ENCODE measurements at regions not wholly inside any gene's neighbourhood (a gene's known extent, or its start where the extent isn't known, plus 50 kb on each side); places are given as distances from the start of the nearest gene placed in this dataset.

DNA sequence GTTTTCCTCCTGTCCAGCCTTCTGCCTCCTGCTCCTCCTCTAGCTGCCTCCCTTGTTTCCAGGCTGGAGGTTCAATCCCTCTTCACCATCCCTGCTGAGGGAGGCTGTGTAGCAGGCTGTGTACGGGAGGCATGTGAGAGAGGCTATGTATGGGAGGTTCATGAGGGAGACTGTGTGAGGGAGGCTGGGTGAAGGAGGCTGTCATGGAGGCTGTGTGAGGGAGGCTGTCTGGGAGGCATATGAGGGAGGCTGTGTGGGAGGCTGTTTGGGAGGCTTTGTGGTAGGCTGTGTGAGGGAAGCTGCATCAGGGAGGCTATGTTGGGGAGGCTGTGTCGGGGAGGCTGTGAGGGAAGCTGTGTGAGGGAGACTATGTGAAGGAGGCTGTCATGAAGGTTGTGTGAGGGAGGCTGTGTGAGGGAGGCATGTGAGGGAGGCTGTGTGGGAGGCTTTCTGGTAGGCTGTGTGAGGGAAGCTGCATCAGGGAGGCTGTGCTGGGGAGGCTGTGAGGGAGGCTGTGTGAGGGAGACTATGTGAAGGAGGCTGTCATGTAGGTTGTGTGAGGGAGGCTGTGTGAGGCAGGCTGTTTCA is 123.7 kb upstream of the RNF32 start:
- Histone ChIP-seq H3K36me3 (ENCODE audit: insufficient read depth, low read length) (no peaks in the 10 kb centered on the region), H3K27ac (ENCODE audit: low read length) (no peak overlapping the region), H3K9me2 (ENCODE audit: insufficient read depth, low read length) (no peaks in the 10 kb centered on the region), H4K20me1 (ENCODE audit: insufficient read depth) (no peaks in the 10 kb centered on the region), H3K4me2 (ENCODE audit: low read length) (no peak overlapping the region), H3K27me3 (ENCODE audit: insufficient read depth, low read depth, low read length) (no peaks in the 10 kb centered on the region), H3K4me3 (ENCODE audit: low read length) (no peak overlapping the region), H2AFZ (ENCODE audit: low read depth, low read length) (no peak overlapping the region), H3F3A (ENCODE audit: insufficient read depth, low read length, poor library complexity, severe bottlenecking) (no peaks in the 10 kb centered on the region), H3K9ac (ENCODE audit: low read length) (no peak overlapping the region), H3K79me2 (replicated peaks; ENCODE audit: insufficient read depth, low read length) (no peaks in the 10 kb centered on the region), H3K9me3 (ENCODE audit: low read length) (no peaks in the 10 kb centered on the region)
- TF ChIP-seq POLR2AphosphoS5 (IDR thresholded peaks at IDR 0.05): no peak
- TF ChIP-seq MXI1 (conservative IDR thresholded peaks at IDR 0.05; ENCODE audit: poor library complexity, severe bottlenecking): no peak
- TF ChIP-seq RAD21 (conservative IDR thresholded peaks at IDR 0.05): no peak
- no peak for TF ChIP-seq EZH2 (IDR thresholded peaks at IDR 0.05; ENCODE audit: borderline replicate concordance, insufficient read depth, low read length, poor library complexity, severe bottlenecking)
- TF ChIP-seq CTCF (IDR thresholded peaks at IDR 0.05; ENCODE audit: poor library complexity, severe bottlenecking): no peak
- no peak for TF ChIP-seq REST (IDR thresholded peaks at IDR 0.05; ENCODE audit: borderline replicate concordance)
- TF ChIP-seq TAF1 (IDR thresholded peaks at IDR 0.05; ENCODE audit: low read depth): no peak
- TF ChIP-seq EP300 (conservative IDR thresholded peaks at IDR 0.05; ENCODE audit: poor library complexity, severe bottlenecking): no peak
- TF ChIP-seq SMC3 (conservative IDR thresholded peaks at IDR 0.05; ENCODE audit: poor library complexity): no peak

DNA sequence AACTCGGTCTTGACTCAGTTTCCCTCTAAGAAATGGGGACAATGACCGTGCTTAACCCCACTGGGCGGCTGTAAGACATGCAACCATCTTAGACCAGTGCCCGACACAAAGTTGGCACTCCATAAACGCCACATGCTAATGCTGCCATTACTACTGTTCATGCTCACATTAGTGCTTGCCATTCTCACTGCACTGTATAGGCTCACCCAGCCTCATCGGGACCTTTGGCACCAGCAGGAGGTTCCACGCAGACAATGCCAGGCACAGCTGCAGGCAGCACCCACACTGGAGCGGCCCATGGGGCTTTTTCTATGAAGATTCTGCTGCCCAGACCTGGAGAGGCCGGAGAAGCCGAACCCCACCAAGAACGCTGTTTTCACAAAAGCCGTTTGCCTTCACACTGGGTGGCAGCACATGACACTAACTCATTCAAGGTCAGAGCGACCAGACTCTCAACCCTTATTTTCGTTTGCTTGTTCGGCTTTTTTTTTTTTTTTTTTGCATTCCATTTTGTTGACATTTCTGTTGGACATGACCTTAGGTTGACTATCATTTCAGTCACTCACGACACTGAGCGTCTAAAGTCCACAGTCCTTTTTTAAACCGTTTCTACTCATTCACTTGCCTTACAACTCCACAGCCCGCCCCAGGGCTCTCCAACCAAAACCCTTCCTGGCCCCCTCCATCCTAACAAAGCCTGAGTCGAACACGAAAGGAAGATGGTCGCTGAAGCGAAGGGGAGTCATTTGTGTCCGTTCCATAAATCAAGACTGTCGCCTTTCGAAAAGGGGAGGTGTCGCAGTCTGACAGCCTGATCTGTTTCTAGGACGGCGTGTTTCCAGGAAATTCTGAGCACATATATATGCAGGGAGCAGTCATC is 124.4 kb upstream of the RNF32 start:
- Histone ChIP-seq H3K9me2 (ENCODE audit: insufficient read depth, low read length) (no peaks in the 10 kb centered on the region), H3F3A (ENCODE audit: insufficient read depth, low read length, poor library complexity, severe bottlenecking) (no peaks in the 10 kb centered on the region), H3K9me3 (ENCODE audit: low read length) (no peaks in the 10 kb centered on the region), H4K20me1 (ENCODE audit: insufficient read depth) (no peaks in the 10 kb centered on the region), H3K27ac (ENCODE audit: low read length) (no peak overlapping the region), H3K4me3 (ENCODE audit: low read length) (no peak overlapping the region), H3K9ac (ENCODE audit: low read length) (no peak overlapping the region), H3K36me3 (ENCODE audit: insufficient read depth, low read length) (no peaks in the 10 kb centered on the region), H3K27me3 (ENCODE audit: insufficient read depth, low read depth, low read length) (no peaks in the 10 kb centered on the region), H2AFZ (ENCODE audit: low read depth, low read length) (no peak overlapping the region), H3K4me2 (ENCODE audit: low read length) (no peak overlapping the region), H3K79me2 (replicated peaks; ENCODE audit: insufficient read depth, low read length) (no peaks in the 10 kb centered on the region)
- no peak for TF ChIP-seq RAD21 (conservative IDR thresholded peaks at IDR 0.05)

Measured in neural cell (in vitro differentiated cells).